Stimulated activated CD4-positive, alpha-beta T cell treated with anti-CD3 and anti-CD28 coated beads, Interleukin-12 subunit alpha, Interleukin-12 subunit beta, amount 100 ng/mL, for 48 hours (primary cell): ENCODE measurements at regions not wholly inside any gene's neighbourhood (a gene's known extent, or its start where the extent isn't known, plus 50 kb on each side); places are given as distances from the start of the nearest gene placed in this dataset.
"Not testable (repeated sequence)": the region's sequence is repeated elsewhere in the genome, so short reads cannot be mapped to it uniquely, and the experiment has no call there.

ENCODE experiments used
- DNase-seq, 3 donors: peaks; one replicate each; pipeline ENCODE4 v3.0.0-alpha.2; 2020; ENCODE audit warnings: low read depth in 2 of 3, low spot score in 1 of 3

DNA sequence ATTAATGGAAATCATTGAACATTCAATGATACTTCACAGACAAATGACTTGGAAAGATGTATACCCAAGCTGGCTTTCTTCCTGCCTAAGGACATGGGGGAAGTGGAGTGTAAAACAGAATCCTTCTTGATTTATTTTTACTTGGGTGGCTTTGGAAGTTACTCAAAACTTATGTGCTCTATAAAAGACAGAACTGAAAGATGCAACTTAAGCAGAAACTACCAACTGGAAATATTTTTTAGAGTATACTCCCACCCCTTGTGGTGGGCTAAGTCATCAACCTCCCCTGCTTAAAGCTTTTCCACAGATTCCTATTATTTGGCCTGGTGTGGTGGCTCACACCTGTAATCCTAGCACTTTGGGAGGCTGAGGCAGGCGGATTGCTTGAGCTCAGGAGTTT, 126.0 kb upstream of the ATP2B1 start:
- DNase-seq: no peak

DNA sequence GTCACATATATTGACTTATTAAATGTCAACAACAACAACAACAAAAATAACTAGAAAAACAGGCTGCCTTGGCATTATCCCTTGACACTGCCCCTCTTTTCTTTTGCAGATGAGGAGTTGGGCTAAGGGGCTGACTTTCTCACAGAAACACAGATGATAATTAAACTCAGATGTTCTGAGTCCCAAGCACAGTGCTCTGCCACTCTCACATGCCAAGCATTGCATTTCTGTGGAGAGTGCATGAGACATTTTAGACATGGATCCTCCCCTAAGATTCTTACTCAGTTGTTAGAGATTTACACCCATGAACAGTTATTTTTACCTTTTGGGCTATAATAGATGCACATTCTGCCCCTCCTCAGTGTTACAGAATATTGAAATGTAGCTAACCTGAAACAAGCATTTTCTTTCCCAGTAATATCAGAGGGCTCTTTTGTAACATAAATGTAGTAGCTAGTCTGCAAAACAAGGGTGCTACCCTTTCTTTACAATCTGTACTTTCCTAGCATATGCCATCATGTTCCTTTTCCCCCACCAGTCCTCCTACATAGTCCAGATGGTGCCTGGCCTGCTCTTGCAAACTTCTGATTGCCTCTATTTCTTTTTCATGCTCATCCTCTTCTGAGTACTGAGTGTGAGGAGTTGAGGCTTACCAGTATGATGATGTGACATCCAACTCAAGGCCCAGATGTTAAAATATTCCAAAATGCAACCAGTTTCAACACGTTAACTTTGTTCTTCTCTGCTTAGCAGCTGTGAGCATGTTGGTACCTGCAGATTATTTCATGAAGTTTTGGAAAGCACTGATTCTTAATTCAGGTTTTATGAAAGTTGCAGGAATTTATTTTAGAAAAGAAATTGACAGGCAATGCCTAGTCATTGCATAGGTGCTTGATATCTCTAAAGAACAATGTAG, 125.0 kb upstream of the ATP2B1 start:
- no peak for DNase-seq

DNA sequence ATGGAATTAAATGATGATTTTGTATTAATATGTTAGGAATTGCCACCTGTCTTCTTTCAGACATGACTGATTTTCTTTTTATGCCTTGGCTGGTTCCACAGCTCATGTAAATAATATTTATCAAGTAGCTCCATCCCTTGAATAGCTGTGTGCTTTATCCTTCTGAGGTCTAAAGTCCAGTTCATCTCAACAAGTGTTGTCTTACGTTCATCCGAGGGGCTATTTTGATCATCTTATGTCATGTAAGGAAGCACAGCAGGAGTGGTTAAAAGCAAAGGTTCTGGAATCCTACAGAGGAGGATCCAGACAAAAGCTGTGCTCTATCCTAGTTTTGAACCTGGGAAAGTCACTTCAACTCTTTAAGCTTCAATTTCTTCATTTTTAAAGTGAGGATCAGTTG, 123.7 kb upstream of the ATP2B1 start:
- DNase-seq: no peak

DNA sequence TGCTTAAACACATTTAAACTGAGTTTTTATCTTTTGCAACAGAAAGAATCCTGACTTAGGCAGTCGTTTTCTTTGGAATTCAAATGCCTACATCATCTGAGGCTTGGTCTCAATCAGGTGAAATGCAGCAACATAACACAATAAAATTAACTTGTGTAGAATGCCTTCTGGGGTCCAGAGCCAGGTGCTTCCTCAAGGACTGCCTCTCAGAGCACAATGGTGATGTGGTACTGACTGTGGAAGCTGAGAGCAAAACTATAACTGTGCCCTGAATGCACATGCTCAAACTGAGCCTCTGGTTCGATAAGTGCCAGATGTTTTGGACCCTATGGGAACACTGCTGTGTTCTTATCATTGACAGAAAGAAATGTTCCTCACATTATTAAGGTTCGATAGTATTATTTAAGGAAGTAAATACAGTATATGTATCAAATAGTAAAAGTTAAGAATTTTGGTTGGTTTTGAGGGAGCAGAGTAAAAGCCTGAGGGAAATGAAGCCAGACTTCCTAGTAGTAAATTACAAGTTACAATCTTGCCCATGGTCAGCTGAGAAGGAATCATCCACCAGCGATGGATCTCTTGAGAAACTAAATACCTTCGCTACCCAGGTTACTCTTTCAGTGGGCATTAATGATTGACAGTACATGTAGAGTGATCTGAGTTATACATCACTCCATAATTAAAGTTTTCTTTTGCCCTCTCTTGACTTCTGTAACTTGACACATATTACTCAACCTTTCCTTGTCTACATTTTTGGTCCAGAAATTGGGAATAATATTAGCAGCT, 122.9 kb upstream of the ATP2B1 start:
- DNase-seq: no peak

DNA sequence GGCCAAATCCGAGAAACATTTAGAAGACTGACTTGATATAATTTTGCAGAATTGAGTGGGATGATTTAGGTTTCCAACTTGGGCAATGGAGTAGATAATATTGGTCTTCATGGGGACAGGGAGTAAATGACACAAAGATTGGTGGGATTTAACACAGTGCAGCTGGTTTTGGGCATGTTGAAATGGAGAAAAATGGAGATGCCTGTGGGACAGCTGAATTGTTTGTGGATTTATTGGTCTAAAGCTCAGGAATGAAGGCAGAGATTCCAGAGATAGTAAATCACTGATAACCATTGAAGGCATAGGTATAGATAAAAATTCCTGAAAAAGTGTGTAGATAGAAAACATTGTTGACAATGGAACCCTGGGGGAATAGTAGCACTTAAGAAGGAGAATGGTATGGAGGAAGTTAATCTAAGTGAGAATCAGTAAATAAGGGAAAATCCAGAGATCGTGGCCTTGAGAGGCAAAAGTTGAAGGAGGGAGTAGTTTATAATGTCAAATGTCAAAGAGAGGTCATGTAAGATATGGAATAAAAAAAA, 120.9 kb upstream of the ATP2B1 start:
- no peak for DNase-seq

DNA sequence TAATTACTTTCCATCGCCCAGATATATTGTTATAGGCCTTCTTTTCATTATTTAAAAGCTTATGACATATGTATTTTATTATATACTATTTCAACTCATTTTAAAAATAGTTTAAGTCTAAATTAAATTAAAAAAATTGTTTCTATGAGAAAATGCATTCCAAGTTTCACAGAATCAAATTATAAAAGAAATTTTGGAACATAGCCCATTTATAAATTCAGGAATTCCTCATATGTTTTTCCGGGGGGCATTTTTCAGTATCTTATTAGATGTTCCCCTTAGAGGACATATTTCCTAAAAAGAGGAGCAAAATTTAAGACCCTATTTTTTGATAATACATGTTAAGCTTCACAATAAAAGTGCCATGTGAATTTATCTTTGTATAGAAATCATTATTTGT, 119.9 kb upstream of the ATP2B1 start:
- DNase-seq: no peak

DNA sequence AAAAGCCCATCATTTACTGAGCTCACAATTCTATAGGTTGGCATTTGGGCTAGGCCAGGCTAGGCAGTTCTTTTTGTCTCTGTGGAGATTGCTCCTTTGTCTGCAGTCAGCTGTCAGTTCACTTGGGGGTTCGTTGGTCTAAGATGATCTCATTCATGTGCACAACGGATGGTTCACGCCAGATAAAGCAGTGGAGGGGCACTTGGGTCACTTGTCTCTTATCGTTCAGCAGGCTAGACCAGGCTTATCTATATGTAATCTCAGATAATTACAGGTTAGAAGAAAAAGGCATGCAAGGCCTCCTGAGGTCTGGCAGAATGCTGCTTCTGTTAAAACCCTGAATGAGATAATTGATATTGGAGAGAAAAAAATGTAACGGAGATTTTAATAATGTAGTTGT, 119.0 kb upstream of the ATP2B1 start:
- DNase-seq: no peak

DNA sequence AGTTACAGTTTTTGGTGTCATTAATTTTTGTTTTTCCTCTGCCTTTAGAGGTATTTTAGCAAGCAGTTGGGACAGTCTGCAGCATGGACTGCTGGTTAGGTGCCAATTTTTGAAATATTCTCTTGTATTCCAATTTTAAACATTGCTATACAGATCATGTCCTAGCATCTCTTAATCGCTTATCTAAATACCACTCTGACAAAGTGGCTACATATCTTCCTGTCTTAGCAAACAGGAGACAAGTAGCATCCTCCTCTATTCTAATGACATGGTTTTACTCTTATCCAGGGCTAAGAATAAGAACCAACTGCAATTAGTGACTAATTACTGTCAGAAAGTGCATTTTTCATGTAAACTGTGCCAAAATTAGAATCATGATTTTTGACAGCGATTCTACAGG, 117.8 kb upstream of the ATP2B1 start:
- DNase-seq: no peak

DNA sequence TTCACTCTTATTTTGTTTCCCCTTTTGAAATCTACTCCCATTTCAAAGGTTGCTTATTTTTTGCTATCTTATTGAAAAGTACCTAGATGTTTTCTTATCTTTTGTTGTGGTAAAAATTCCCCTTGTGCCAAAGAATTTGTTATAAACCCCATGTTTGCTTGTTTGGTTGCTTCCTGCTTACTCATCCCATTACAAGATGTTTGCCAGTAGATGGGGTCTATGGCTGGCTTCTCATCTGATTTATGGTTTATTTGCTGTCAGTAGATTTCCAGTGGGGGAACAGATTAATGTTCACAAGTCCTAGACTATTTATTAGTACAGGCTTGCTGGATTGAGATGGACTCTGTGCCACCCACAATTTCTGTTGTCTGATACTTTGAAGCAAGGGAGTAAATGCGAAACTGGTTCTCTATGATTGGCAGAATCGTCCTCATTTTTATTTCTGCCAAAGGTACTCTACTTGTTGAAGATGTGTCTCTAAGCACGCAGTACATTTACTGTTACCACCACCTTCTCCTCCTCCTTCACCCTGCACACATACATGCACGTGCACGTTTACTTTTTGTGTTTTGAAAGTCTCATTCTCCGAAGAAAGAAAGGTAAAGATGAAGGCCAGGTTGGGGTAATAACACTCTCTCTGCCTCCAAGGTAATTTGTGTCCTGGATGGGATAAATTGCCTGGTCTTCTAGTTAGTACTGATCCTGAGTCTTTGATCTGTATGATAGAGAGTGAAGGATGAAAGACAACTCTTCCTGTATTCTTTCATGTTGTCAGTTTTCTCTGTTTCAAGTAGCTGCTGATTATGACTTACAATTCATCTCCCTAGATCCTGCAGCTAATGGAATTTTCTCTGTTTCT, 117.2 kb upstream of the ATP2B1 start:
- no peak for DNase-seq

DNA sequence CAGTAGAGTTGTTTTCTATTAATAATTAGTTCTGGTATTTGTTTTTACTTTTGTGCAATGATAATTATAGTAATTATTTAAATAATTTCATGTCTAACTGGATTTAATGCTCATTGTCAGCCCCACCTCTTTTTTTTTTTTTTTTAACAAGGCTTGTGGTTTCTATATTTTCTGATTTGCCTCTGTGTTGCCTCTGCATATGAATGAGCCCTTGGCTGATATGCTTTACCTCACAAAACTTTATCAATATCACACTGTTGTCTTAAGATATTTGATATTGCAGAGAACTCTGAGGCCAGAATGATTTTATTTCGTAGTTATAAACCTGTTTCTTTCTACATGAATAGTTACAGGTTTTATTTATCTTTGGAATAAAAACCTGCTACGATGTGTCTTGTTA, 116.2 kb upstream of the ATP2B1 start:
- no peak for DNase-seq

DNA sequence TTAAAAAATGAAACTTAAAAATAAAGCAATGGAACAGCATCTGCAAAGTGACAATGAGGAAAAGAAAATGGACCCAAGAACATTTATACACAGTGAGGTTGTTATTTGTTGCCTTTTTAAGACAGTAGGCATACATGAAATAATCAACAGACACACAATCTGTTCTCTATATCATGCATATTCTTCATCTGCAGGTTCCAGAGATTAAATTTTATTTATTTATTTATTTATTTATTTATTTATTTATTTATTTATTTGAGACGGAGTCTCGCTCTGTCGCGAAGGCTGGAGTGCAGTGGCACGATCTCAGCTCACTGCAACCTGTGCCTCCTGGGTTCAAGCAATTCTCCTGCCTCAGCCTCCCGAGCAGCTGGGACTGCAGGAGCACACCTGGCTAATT, 114.4 kb upstream of the ATP2B1 start:
- not testable (repeated sequence) for DNase-seq

DNA sequence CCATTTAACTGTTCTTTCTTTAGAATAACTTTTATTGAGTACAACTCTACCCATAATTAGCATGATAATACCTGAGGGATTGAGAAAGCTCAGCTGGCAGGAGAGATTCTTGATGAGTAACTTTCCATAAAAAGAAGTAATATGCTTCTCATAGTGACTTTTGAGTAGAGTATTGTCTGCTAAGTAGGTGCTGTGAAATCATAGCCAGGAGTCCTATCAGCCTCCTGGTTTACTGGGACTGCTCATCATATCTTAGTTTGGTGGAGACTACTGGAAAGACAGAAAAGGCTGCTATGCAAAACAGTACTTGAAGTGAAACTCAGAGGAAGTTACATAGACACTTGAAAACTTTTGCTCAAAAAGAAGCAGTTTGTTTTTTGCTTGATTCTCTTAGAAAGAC, 113.3 kb upstream of the ATP2B1 start:
- no peak for DNase-seq

DNA sequence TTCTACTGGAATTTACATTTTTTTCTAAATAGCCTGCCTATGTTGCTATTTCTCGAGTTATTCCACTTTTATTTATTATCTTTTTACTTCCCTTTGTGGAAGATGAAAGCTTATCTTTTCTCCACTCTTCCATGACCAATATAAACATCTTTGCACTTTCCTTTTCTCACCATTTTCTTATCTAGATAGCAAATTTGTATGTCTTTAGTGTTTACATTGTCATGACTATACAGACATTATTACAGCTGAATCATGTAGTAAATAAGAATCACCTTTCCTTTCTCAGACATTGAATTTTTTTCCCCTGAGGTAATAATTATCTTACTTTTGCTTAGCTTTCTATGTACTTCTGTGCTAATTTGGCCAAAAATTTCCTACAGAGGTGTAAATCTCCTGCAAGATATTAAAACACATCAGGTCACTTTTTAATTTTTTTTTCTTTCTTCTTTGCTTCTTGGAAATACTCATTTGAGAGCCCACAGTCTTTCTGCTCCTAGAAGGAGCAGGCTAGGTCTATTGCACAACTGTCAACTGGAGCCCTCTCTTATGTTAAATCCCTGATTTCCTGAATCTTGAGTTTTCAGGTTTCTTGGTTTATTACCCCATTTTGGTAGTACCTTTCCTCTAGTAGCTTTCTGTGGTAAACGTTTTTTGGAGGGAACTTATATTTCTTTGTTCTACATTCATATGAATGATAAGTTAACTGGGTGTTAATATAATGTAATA, 109.0 kb upstream of the ATP2B1 start:
- DNase-seq: no peak

DNA sequence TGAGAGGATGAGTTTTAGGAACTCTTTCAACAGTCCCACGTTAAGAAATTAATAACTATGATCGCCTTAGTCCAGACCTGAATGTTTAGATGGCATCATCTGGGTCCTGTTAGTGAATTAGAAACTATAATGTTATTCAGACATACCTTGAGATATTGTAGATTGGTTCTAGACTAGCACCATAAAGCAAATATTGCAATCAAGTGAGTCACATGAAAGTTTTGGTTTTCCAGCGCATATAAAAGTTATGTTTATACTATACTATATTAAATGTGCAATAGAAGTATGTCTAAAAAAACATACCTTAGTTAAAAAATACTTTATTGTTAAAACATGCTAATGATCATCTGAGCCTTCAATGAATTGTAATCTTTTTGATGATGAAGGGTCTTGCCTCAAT, 106.6 kb upstream of the ATP2B1 start:
- DNase-seq: no peak

DNA sequence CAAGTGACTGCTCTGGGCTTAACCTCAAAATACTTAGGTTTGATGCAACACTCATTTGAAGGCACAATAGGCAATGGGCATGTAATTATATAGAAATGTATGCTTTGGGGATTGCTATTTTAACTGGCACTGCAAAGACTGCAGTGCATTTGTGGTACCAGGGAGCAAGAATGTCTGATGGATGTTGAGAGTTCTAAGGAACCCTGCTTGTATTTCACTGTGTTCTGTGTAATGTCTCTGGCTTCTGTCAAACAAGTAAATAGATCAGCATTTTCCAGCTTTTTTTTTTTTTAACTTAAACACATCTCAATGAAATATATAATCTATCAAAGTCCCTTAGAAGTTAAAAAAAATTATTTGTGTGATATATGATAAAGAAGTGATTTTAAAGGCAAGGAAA, 94.8 kb upstream of the ATP2B1 start:
- no peak for DNase-seq

DNA sequence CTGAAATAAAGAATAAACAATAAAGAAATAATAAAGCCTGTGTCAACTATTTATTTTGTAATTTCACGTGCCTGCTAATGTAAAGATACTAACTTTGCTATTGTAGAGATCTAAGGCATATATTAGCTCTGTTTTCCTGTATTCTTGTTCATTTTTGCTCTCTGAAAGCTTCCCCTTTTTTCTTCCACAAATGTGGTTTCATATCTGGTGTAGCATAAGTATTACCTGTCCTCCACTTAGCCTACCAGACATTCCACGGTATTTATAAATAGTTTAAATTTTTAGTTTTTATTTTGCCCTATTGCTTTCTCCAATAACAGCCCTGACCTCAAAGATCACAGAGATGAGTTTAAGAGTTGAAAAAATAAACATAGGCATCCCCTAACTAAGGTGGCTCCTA, 92.6 kb upstream of the ATP2B1 start:
- no peak for DNase-seq

DNA sequence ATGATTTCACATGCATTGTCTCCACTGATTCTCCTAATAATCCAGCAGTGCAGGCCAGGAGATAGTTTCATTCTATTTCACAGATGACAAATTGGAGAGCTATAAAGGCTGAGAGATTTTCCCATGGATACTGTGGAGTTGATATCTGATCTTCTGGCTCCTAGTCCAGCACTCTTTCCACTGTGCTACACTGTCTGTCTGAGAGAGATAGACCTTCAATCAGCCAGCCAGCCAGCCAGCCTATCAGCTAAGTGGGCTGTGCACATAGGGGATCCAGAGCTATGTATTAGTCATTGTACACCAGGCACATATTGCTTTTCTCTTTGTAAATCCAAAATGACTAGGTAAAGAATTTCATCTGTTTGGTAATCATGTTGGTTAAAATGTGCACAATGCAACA, 91.8 kb upstream of the ATP2B1 start:
- DNase-seq: no peak

DNA sequence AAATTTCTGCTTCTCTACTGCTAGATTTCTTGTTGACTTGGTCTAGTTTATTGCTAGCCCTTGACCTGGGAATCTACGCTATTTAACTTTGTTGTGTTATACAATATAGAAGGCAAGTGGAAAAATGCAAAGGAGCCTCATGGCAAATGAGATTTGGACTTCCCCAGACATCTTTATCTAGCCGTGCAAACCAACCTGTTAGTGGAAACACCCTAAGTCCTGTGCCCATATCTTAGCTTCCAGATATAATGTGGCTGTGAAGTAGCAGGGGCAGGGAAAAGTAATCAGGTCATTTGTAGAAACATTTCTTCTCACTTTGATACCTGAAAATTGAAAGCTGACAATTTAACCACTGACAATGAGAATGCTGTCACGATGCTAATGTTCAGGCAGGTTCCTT, 90.7 kb upstream of the ATP2B1 start:
- no peak for DNase-seq

DNA sequence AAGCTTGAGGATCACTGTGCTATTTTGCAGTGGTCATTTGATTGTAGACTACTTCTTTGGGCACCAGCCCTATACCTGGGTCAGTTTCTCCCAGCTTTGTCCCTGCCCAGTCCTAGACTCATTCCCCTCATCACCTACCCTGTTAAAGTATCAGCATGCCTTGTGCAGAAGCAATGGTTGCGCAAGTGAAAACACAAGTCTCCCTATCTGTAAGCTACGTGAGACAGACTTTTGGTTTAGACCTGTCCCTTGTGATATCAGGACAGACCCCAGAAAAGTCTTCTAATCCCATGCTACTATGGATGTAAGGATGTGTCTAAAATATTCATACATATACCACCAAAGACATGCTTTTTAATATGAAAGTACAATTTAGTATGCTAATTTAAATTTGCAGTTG, 88.8 kb upstream of the ATP2B1 start:
- no peak for DNase-seq

DNA sequence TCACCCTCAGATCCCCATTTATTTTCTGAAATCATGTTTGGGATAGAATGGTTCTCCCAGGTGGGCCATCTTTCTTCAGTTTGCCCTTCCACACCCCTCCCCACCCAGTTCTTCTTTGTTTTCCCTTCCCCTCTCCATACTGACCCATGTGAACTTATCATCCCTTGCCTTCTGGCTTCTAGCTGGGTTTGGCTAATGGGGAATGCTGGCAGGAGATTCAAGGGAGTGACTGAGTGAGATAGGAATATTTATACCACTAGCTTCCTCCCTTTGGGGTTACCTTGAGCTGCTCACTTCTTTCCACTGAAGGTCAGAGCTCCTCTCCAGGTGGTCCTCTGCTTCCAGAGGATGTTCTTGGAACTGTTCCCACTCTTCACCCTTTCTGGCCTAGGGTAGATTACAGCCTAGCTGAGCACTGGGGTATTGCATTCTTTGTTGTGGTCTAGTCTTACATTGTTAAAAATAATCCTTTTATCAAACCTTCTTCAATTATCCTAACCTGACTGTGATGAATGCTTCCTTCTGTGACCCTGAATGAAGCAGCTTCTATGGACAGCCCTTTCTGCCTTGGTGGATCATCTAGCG, 88.3 kb upstream of the ATP2B1 start:
- DNase-seq: no peak
